GM21528 (cell line): ENCODE measurements at regions not wholly inside any gene's neighbourhood (a gene's known extent, or its start where the extent isn't known, plus 50 kb on each side); places are given as distances from the start of the nearest gene placed in this dataset.

Source experiments
- ATAC-seq: cut with Tn5 transposase; IDR thresholded peaks from one replicate; pipeline ENCODE4 v1.9.1; 2021; ENCODE audit warnings: mild to moderate bottlenecking, moderate library complexity; ENCODE audit not compliant: unreplicated experiment, low FRiP score

DNA sequence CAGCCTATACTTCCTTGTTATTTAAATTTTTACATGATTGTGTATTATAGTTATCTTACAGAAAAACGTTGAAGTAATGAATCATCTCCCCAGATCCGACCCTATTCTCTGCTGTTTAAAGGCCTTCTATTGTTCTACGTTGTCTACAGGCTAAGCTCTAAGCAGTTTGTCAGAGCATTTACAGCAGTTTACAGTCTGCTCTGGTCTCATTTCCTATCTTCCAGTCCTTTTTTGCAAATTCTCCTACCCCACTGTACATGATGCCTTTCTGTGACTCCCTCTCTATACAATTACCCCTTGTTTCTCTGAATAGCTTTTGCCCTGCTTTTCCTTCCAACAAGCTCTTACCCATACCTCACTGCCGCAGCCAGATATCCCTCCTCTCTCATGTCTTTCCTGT, 319.2 kb upstream of the FMN2 start:
- no peak for ATAC-seq

- no peak for ATAC-seq
Observed at GRCh38 chr1:239775466-239775865, 316.2 kb upstream of the FMN2 start.

DNA sequence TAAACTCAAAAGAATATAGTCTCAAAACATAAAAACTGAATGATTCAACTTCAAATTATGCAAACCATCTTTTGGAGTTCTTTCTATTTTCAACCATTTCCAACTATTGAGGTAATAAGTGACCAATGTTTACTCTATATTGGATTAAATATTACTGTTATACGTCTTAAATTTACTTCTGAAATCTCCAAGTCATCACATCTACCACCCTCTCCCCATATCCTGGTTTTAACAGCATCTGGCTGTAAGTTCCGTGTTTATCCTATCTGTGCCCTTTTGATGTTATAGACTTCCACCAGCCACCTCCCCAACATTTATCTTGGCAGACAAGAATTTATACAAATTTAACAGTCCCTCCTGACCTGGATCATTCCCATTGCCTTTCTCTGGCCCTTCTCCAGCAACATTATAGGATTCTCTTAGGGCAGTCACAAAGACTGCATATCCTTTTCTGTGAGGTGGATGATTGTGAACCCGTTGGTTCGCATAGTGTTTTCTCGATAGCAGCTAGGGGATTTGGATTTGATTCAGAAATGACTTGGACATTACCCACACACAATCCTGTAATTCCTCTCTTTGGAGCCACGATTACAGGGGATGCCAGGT, 313.4 kb upstream of the FMN2 start:
- ATAC-seq: no peak

GRCh38 chr1:239779962-239780361, 311.7 kb upstream of the FMN2 start:
- ATAC-seq: no peak

DNA sequence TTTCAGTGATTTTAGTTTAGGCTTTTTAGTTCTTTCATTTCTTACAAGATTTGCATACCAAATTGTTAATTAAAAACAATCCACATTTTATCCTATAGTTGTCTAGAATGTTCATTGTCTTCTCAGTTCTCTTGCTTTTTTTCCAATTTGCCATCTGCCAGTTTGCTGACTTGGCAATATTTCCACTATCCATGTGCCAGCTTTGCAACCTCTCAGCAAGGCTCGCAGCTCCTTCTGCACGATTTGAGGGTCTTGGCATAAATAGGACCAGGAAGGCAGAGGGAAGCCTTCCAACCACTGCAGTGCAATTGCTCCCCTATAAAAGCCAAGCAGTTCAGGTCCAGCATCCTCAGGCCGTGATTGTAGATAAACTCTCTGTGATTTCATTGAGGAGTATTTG, 306.8 kb upstream of the FMN2 start:
- no peak for ATAC-seq

DNA sequence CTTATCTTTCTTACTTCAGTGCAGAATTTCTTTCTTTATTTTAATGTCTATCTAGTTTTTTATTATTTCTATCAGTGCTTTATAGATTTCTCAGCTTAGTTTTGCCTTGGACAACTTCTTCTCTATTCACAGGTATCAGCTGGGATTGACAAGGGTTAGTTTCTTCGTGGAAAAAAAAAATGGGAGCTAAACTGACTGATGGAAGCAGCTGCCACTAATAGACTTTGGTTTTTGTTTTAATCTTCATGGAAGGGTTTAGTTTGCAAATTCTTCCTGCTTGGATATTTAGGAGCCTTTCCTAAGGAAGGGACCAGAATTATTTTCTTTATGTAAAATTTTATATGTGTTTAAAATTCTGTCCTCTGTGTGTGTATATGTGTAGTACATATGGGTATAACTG, 306.1 kb upstream of the FMN2 start:
- no peak for ATAC-seq

DNA sequence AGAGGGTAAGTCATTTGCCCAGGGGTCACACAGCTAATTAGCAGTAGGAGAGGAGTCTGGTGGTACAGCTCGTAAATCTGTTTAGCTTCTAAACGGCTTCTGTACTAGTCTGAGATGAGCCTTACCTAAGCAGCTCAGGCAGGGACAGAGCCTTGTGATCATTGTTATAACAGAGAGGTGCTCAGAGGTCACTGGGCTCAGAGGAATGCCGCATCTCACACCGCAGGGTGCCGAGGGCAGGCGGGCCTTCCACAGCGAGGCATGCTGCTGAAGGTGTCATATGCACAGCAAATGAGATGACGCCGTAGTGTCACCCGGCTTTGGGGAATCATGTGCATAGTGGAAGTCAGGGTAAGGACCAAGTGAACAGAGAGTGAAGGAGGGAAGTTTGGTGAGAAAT, 305.2 kb upstream of the FMN2 start:
- ATAC-seq: no peak

- ATAC-seq: no peak
Observed at GRCh38 chr1:239792157-239792556, 299.5 kb upstream of the FMN2 start.

DNA sequence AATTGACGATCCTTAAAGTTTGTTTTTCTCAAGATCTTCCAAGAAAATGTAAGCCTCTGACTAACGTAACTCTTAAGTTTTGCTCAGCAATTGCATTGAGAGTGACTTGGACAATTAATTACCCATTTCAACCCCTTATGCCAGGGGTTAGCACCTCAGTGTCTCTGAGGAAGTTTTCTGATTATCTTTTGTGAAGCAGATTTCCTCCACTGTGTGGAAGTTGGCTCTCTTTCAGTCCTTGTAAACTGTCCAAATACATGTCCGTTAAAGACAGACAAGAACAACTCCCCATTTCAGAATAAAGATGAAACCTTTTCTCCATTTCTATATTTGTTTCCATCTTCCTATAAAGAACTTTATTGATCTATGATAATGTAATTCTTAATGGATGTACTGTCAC, 296.4 kb upstream of the FMN2 start:
- no peak for ATAC-seq

DNA sequence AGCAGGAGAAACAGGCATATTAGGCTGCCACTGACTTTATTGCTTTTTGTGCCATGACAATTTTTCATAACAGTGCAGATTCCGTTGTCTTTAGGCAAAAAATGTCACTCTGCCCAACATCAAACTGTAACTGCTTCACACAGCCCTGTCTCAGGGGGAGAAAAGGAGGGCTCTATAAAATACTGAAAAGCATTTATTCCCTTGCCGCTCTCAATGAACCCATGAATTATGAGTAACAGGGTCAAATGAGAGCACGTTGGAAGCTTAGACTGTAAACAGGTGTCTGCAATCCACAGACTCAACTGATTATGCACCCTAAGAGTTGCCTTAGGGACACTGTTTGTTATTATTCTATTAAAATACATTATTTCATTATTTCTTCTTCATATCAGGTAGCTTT, 292.1 kb upstream of the FMN2 start:
- ATAC-seq: no peak

DNA sequence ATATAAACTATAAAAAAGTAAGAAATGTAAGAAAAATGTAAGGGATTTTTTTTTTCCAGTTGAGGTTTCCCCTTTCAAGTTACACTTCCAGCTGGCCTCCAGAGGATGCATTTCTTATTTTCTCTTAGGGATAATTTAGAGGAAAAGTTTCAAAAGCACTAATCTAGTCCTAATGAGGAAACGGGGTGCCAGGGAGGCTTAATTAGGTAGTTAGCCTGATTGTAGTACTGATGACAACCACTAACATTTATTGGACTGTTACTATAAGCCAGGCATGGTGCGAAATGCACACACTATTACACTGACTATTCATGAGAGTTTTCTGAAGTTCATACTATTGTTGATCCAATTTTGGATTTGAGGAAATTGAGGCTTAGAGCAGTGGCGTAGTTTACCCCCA, 290.8 kb upstream of the FMN2 start:
- ATAC-seq: no peak

- ATAC-seq: no peak
Observed at GRCh38 chr1:239802275-239802674, 289.4 kb upstream of the FMN2 start.

- no peak for ATAC-seq
Observed at GRCh38 chr1:239803781-239804180, 287.9 kb upstream of the FMN2 start.

DNA sequence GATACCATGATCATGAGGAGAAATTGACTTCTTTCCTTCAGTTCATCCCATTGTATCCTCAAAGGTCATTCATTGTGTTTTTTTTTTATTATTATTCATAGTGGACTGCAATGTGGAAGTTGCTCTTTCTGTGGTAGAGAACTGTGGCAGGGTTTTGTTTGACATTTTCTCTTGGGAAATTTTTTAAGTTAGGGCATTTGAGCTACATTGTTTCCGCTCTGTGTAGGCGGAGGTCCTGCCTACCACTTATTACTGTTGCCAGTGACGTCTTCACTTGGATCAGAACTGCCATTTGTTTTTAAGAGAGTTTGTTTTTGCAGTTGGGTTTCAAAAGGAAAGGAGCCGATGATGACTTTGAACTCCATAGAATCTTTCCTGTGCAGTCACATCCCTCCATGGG, 287.4 kb upstream of the FMN2 start:
- no peak for ATAC-seq

GRCh38 chr1:239805042-239805441, 286.6 kb upstream of the FMN2 start:
- no peak for ATAC-seq

DNA sequence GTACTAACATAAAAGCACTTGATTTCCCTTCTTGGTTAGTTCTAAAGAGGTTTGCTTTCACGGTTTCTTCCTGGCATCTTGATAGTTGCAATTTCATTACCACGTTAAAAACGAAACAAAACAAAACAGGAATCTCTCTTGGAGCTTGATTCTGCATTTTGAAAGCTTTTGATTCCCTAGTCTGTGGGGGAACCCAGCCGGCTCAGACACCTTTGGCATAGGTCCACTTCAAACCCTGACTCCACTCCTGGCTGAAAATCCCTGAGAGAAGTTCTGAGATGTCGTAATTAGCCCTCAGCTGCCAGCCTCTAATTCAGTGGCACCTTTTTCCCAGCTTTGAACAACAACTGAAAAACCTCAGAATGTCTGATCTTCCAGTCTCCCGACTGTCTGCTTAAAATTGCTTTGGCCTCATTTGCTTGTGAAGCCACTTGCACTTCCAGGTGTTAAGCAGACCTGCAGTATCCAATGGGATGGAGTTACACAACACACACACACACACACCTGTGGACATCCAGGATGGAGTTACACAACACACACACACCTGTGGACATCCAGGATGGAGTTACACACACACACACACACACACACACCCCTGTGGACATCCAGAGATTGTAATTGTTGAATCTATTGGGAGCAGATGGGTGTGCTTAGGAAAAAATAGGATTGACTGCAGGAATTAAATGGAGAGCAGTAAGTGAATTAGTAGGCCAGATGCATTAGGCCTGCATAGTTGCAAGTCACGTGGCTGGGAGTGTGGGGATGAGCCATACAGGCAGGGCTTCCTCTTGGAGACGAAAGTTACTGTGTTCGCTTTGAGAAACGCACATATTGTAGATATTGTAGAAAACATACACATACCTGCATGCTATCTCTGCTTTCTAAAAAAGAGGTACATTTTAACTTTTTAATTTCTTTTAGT, 285.6 kb upstream of the FMN2 start:
- no peak for ATAC-seq

DNA sequence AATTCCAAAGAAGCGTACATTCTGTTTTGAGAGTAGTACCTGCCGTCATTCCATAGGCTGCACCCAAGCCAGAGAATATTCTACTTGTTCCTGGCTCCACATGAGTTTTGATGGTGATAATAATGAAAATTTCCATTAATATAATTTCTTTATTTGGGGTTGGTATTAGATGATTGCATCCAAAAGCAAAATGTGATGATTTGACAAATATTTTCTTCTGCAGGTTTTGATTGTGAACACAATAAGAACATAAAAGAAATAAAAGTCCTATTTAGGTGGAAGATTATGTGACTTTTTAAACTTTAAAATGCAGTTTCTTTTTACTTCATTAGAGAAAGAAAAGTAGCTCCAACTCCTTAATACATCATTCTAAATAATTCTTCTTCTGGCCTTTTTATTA, 284.8 kb upstream of the FMN2 start:
- ATAC-seq: no peak

DNA sequence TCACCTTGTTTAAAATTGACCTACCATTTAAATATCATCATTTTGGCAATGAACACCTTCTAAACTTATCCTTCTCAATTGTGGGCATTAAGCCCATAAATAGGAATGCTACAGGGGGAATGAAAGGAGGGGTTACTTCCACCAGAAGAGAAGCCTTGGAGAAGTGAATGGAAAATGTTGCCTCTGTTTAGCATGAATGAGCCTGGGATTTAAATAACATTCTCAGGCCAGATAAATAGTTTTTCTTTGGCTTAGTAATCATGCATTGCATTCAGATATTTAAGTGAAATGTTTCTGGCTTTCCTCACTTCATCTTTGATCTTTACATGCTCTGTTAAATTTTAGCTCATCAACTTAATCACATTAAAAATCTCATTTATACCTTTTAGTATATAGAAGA, 284.3 kb upstream of the FMN2 start:
- no peak for ATAC-seq

DNA sequence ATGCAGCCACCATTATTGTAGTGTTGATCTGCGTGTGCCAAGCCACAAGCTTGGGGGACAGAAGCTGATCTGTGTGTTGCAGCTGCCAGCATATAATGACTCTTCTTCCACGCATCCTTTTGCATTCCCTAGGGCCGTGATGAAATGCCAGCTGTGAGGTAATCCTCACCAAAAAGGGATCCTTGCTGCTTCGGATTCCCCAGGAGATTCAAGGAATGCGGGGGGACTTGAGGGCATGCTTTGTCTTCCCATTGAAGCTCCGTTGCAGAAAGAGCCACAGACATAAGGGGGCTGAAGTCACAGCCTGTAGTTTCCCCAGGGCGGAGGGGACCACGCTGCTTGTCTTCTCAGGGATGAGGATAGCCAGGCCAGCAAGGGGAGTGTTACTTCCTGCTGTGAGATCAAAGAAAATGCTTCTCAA, 281.6 kb upstream of the FMN2 start:
- no peak for ATAC-seq

DNA sequence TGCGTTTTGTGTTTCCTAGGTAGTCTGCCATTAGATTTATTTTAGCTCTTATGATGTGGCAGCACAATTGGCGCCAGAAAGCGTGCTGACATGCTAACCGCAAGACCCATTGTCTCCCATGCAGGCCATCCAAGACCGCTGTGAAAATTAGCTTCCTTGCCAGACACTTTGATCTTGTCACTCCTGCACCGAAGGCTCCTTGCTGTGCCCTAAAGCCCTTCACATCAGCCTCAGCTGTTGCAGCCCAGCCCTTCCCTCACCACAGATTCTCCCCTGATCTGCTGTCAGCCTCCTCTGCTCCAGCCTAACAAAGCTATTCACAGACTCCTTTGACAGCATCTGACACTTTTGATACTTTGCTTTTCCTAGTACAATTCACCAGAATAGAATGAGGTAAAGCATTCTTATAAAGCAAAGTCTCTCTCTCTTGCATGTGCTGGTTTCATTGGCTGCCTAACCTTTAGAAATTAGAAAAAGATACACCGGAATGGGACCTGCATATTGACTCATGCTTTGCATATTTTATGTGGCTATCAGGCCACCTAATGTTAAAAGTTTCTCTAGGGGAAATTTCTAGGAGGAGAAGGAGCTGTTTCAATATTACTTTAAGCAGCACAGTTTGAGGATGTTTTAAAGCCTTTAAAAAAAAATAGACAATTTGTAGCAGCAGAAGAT, 280.3 kb upstream of the FMN2 start:
- ATAC-seq: no peak

DNA sequence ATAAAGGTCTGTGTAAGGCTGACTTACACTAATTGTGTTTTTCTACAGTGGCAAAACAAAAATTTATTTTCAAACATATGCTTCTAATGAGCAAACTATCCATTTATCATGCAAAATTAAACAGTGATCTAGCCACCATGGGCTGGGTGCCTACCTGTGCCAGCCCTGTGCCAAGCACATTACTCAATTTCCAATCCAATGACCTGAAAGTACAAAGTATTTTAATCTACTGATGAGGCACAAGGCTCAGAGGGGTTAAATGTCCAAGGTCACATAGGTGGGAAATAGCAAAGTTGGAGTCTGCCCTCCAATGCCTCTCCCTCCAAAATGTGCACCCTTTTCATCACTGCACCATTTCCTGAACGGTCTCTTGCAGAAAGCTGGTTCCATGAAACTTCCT, 279.1 kb upstream of the FMN2 start:
- ATAC-seq: no peak
